ENCODE measurements at regions not wholly inside any gene's neighbourhood (a gene's known extent, or its start where the extent isn't known, plus 50 kb on each side); places are given as distances from the start of the nearest gene placed in this dataset.

GRCh38 chr13:70579941-70580340 lies 471.7 kb upstream of the KLHL1 start:
- 71 to 87% methylated on average over 3 of the region's 3 CpGs for WGBS, 2 donors
- no peaks in the 10 kb centered on the region for H3K27me3 ChIP-seq
- no peaks in the 10 kb centered on the region for H3K36me3 ChIP-seq
- no peaks in the 10 kb centered on the region for H3K9me3 ChIP-seq
- no peak for DNase-seq
- intact Hi-C loops (cut with DNase I): no loop called here
- H3K4me3 ChIP-seq: no peak overlapping the region
- no peak for TF ChIP-seq EP300 (IDR thresholded peaks at IDR 0.05)
- no peak for TF ChIP-seq POLR2A (IDR thresholded peaks at IDR 0.05)
- TF ChIP-seq POLR2AphosphoS5 (IDR thresholded peaks at IDR 0.05): no peak
- no peak for TF ChIP-seq CTCF (IDR thresholded peaks at IDR 0.05)
- H3K27ac ChIP-seq: no peak overlapping the region
- H3K4me1 ChIP-seq: no peaks in the 10 kb centered on the region

- no peak for DNase-seq
- intact Hi-C loops (cut with DNase I): no loop called here
- no peaks in the 10 kb centered on the region for H3K27me3 ChIP-seq
- 37 to 73% methylated on average over 3 of the region's 3 CpGs for WGBS, 2 donors
- no peak overlapping the region for H3K4me3 ChIP-seq
- TF ChIP-seq EP300 (IDR thresholded peaks at IDR 0.05) (no peak), POLR2AphosphoS5 (IDR thresholded peaks at IDR 0.05) (no peak), POLR2A (IDR thresholded peaks at IDR 0.05) (no peak), CTCF (IDR thresholded peaks at IDR 0.05) (no peak)
- H3K27ac ChIP-seq: no peak overlapping the region
- no peaks in the 10 kb centered on the region for H3K9me3 ChIP-seq
- no peaks in the 10 kb centered on the region for H3K36me3 ChIP-seq
- H3K4me1 ChIP-seq: peaks cover 0 to 3% (median 0%) of the 10 kb centered on the region in 4 donors
Measured at GRCh38 chr13:70571221-70571620, 463.0 kb upstream of the KLHL1 start.

GRCh38 chr13:70568571-70568970 lies 460.3 kb upstream of the KLHL1 start:
- H3K27me3 ChIP-seq: no peaks in the 10 kb centered on the region
- no peak overlapping the region for H3K27ac ChIP-seq
- no peaks in the 10 kb centered on the region for H3K36me3 ChIP-seq
- intact Hi-C loops (cut with DNase I): loop anchor here (10.0 kb wide), 1 partner anchor 1034 kb away; no protein-coding TSS in a partner anchor
- no peak for TF ChIP-seq POLR2AphosphoS5 (IDR thresholded peaks at IDR 0.05)
- no peak for TF ChIP-seq EP300 (IDR thresholded peaks at IDR 0.05)
- TF ChIP-seq POLR2A (IDR thresholded peaks at IDR 0.05): no peak
- TF ChIP-seq CTCF (IDR thresholded peaks at IDR 0.05): peak in 3 of 4 experiments; percentile 24 to 54 (median 34)
- H3K4me1 ChIP-seq: no peaks in the 10 kb centered on the region
- DNase-seq: no peak
- 84% methylated on average over 1 of the region's 1 CpG for WGBS, 2 donors
- H3K9me3 ChIP-seq: no peaks in the 10 kb centered on the region
- no peak overlapping the region for H3K4me3 ChIP-seq

GRCh38 chr13:70544706-70545105 lies 436.5 kb upstream of the KLHL1 start:
- WGBS, 2 donors: 71 to 75% methylated on average over 2 of the region's 2 CpGs
- intact Hi-C loops (cut with DNase I): no loop called here

More at GRCh38 chr13:70544706-70545105, 436.5 kb upstream of the KLHL1 start:
- H3K36me3 ChIP-seq: no peaks in the 10 kb centered on the region
- no peaks in the 10 kb centered on the region for H3K9me3 ChIP-seq
- DNase-seq: no peak
- H3K4me1 ChIP-seq: no peaks in the 10 kb centered on the region
- no peaks in the 10 kb centered on the region for H3K27me3 ChIP-seq
- H3K27ac ChIP-seq: no peak overlapping the region
- TF ChIP-seq EP300 (IDR thresholded peaks at IDR 0.05) (no peak), POLR2A (IDR thresholded peaks at IDR 0.05) (no peak), CTCF (IDR thresholded peaks at IDR 0.05) (no peak), POLR2AphosphoS5 (IDR thresholded peaks at IDR 0.05) (no peak)
- no peak overlapping the region for H3K4me3 ChIP-seq

Measured in sigmoid colon (tissue), 6 donors.